Kidney (tissue), 13 donors: ENCODE measurements at regions not wholly inside any gene's neighbourhood (a gene's known extent, or its start where the extent isn't known, plus 50 kb on each side); places are given as distances from the start of the nearest gene placed in this dataset.

ENCODE experiments used
- DNase-seq, 5 donors: peaks; one replicate each; pipeline ENCODE4 v3.0.0-alpha.2; 2013 to 2020
- FAIRE-seq: peaks from 2 replicates; lab custom pipeline; 2012; peaks lifted over from hg19 to GRCh38; lab: Jason Lieb, UNC
- H3K27ac ChIP-seq, 2 donors: one replicate each; pipeline ENCODE4 v1.7.0; 2013; ENCODE audit warnings: low read depth in 2 of 2, low read length in 2 of 2, inconsistent platforms in 1 of 2
- H3K27me3 ChIP-seq: one replicate; pipeline ENCODE4 v1.7.1; 2013; ENCODE audit warnings: low read length, inconsistent platforms; ENCODE audit not compliant: control insufficient read depth, insufficient read depth
- H3K36me3 ChIP-seq, 3 donors: one replicate each; pipeline versions ENCODE4 v1.7.0 to v1.7.1; 2013; ENCODE audit warnings: low read length in 3 of 3, control low read depth in 1 of 3, inconsistent platforms in 1 of 3; ENCODE audit not compliant: insufficient read depth in 3 of 3, control insufficient read depth in 2 of 3
- H3K4me1 ChIP-seq, 3 donors: one replicate each; pipeline versions ENCODE4 v1.7.0 to v1.7.1; 2013; ENCODE audit warnings: low read length in 3 of 3, inconsistent platforms in 1 of 3, low read depth in 1 of 3; ENCODE audit not compliant: control insufficient read depth in 2 of 3, insufficient read depth in 2 of 3
- H3K4me3 ChIP-seq, 3 donors: one replicate each; pipeline versions ENCODE4 v1.7.0 to v1.8.1; 2013; ENCODE audit warnings: low read length in 3 of 3, control low read depth in 1 of 3, inconsistent platforms in 1 of 3
- H3K9ac ChIP-seq, 3 donors: one replicate each; pipeline versions ENCODE4 v1.7.0 to v1.7.1; 2013; ENCODE audit warnings: low read length in 3 of 3, control low read depth in 1 of 3, inconsistent platforms in 1 of 3
- H3K9me3 ChIP-seq, 3 donors: one replicate each; pipeline versions ENCODE4 v1.7.0 to v1.7.1; 2013; ENCODE audit warnings: low read length in 3 of 3, control low read depth in 1 of 3, inconsistent platforms in 1 of 3; ENCODE audit not compliant: control insufficient read depth in 2 of 3, insufficient read depth in 1 of 3
- intact Hi-C: fragments of 100-400 bp; cut with DNase I; formaldehyde crosslinking; loops from one replicate; pipeline ENCODE4 v1.11.1; 2022
- TF ChIP-seq, protein P1 (sequence below): IDR thresholded peaks from 3 replicates; pipeline ENCODE4 v1.5.1; 2012; ENCODE audit warnings: mild to moderate bottlenecking, moderate library complexity, borderline replicate concordance; ENCODE audit not compliant: insufficient read depth; ENCODE audit errors: extremely low read depth
- donor health status: control.
- donor health status: control.
- donor health status: control.
- donor health status: control.
- donor health status: control.
- donor health status: DM: yes; HTN: yes; CAD: no.
- donor health status: Normal renal cell carcinoma (clear cell type).

DNA sequence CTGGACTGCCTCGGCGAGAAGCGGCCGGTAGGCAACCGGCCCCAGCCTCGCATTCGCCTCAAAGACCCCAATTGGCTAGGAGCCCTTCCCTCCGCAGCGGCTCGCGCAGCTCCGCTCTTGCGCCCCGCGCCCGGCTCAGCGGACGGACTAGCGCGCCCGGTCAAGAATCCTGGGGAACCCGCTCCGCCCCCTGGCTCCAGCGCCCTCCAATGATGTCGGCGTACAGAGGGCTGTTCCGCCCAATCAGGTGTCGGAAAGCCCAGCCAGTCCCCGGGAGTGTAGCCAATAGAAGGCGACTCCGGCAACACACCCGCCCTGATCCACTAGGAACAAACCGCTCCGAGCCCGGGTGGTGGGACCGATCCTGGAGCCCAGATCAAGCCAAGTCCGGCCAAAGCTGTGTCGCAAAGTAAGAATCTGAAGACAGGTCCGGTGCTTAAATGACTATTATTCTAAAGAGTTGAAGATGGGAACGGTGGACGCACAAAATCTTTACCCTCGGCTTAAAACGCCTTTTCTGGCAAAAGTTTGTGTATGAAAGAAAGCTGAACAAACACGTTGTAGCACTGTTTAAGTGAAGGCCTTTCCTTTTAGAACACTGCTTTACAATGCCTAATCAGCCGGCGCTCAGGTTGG lies 132.2 kb downstream of the OGFRL1 start:
- no peaks in the 10 kb centered on the region for H3K9me3 ChIP-seq
- TF ChIP-seq, protein P1, sequence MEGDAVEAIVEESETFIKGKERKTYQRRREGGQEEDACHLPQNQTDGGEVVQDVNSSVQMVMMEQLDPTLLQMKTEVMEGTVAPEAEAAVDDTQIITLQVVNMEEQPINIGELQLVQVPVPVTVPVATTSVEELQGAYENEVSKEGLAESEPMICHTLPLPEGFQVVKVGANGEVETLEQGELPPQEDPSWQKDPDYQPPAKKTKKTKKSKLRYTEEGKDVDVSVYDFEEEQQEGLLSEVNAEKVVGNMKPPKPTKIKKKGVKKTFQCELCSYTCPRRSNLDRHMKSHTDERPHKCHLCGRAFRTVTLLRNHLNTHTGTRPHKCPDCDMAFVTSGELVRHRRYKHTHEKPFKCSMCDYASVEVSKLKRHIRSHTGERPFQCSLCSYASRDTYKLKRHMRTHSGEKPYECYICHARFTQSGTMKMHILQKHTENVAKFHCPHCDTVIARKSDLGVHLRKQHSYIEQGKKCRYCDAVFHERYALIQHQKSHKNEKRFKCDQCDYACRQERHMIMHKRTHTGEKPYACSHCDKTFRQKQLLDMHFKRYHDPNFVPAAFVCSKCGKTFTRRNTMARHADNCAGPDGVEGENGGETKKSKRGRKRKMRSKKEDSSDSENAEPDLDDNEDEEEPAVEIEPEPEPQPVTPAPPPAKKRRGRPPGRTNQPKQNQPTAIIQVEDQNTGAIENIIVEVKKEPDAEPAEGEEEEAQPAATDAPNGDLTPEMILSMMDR, result no peak
- peaks cover 3 to 29% (median 7%) of the 10 kb centered on the region in 3 donors for H3K36me3 ChIP-seq
- H3K4me3 ChIP-seq, result peak overlapping the region; percentile 81 to 96 (median 86)
- FAIRE-seq (peak; percentile 89), DNase-seq (peak; percentile 97 to 98 (median 98))
- H3K9ac ChIP-seq, result peak overlapping the region; percentile 68 to 99 (median 96)
- intact Hi-C loops, result no loop called here
- peak overlapping the region; percentile 97 to 98 for H3K27ac ChIP-seq
- peaks cover 0 to 19% (median 9%) of the 10 kb centered on the region in 3 donors for H3K4me1 ChIP-seq
- no peaks in the 10 kb centered on the region for H3K27me3 ChIP-seq

GRCh38 chr6:71421611-71422010 lies 133.0 kb downstream of the OGFRL1 start:
- H3K4me3 ChIP-seq, result peak overlapping the region in 2 of 3 donors; percentile 86 to 96
- H3K27ac ChIP-seq, result peak overlapping the region; percentile 82 to 86
- no peaks in the 10 kb centered on the region for H3K27me3 ChIP-seq
- peaks cover 0 to 14% (median 6%) of the 10 kb centered on the region in 3 donors for H3K4me1 ChIP-seq
- no peak for DNase-seq
- peak overlapping the region in 1 of 3 donors; percentile 87 for H3K9ac ChIP-seq
- TF ChIP-seq, protein P1, result no peak
- H3K36me3 ChIP-seq, result peaks cover 0 to 22% (median 4%) of the 10 kb centered on the region in 3 donors
- intact Hi-C loops, result no loop called here
- FAIRE-seq, result peak; percentile 35
- H3K9me3 ChIP-seq, result no peaks in the 10 kb centered on the region

DNA sequence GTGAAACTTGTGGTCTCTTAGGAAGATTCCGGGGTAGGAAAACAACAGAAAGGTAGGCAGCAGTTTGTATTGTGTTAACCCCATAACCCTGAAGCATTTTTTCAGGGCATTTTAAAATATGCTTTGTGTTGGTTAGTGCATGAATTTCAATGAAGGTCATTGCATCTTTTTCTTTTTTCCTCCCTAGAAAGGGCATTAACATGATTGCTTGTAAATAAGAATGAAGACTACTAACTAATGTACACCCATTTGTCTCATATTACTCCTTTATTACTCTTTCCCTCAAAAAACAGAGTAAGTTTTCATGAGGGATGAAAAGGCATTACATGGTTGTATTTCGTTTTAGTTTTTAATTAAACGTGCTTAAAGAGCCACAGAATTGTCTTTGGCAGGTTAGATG lies 141.4 kb downstream of the OGFRL1 start:
- Histone ChIP-seq H3K4me1 (no peaks in the 10 kb centered on the region), H3K9me3 (no peaks in the 10 kb centered on the region), H3K36me3 (no peaks in the 10 kb centered on the region), H3K9ac (no peak overlapping the region), H3K27ac (no peak overlapping the region), H3K4me3 (no peak overlapping the region), H3K27me3 (no peaks in the 10 kb centered on the region)
- intact Hi-C loops, result no loop called here
- no peak for FAIRE-seq
- TF ChIP-seq, protein P1, result no peak
- DNase-seq, result no peak

- Histone ChIP-seq H3K9me3 (no peaks in the 10 kb centered on the region), H3K9ac (no peak overlapping the region), H3K27ac (no peak overlapping the region), H3K4me1 (no peaks in the 10 kb centered on the region), H3K36me3 (no peaks in the 10 kb centered on the region), H3K27me3 (no peaks in the 10 kb centered on the region), H3K4me3 (no peak overlapping the region)
- TF ChIP-seq, protein P1, result no peak
- DNase-seq, result no peak
- FAIRE-seq, result no peak
- intact Hi-C loops, result no loop called here
Measured at GRCh38 chr6:71433441-71433840, 144.8 kb downstream of the OGFRL1 start.
